ENCODE measurements at regions not wholly inside any gene's neighbourhood (a gene's known extent, or its start where the extent isn't known, plus 50 kb on each side); places are given as distances from the start of the nearest gene placed in this dataset.

DNA sequence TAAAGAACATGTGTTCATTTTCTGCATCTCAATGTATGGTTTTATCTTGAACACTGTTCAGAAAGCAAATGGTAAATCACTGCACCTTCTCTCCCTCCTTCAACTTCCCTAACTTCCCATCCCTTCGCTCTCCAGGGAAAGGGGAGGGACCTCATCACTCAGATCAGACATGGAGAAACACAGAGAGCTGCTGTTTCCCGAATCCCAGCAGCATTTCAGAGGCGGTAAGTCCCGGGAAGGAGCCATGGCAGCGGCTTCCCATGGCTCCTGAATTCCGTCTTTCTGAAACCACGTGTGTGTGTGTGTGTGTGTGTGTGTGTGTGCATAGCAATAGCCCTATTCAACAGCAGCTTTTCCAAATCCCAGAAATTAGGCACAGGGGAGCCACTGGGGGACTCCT lies 125.4 kb upstream of the TMCC3 start:
- H3K79me2 ChIP-seq (ENCODE audit: insufficient read depth, low read length) = no peaks in the 10 kb centered on the region
- no peak overlapping the region for H3K27ac Mint-ChIP-seq
- 83% methylated on average over 1 of the region's 7 CpGs for WGBS (ENCODE audit: insufficient coverage)

DNA sequence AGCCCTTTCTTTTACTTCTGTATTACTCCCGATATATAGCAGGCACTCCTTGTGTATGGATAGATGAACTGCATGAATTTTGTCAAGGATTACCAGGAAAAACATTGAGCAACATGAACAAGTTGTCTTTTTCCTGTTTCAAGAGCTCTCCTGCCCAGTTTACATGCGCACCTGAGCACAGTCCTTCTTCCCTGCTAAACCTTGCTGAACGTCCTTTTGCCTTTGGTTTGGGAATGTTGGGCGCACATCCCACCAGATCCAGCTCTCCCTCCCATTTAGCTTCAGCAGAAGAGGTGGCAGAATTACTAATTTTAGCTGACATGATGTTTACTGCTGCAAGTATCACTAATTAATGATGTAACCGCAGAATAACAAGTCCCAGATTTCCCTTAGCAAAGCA lies 121.4 kb upstream of the TMCC3 start:
- intact Hi-C loops (cut with micrococcal nuclease) = no loop called here
- Mint-ChIP-seq H3K4me3 (no peak overlapping the region), H3K27ac (no peak overlapping the region), H3K4me1 (peaks cover 14% of the 10 kb centered on the region), H3K27me3 (ENCODE audit: low read depth in 3 of 3) (peaks cover 10 to 13% (median 12%) of the 10 kb centered on the region in 3 donors), H3K36me3 (no peaks in the 10 kb centered on the region), H3K9me3 (peaks cover 0 to 4% (median 0%) of the 10 kb centered on the region in 7 donors)
- H3K4me1 ChIP-seq (ENCODE audit: control insufficient read depth in 1 of 2, insufficient read depth in 2 of 2, low read length in 2 of 2) = peaks cover 6 to 11% of the 10 kb centered on the region in 2 donors
- no peaks in the 10 kb centered on the region for H4K20me1 ChIP-seq (ENCODE audit: insufficient read depth, low read length)
- DNase-seq = no peak
- H2AFZ ChIP-seq (ENCODE audit: insufficient read depth, low read depth, low read length, poor library complexity, severe bottlenecking) = no peak overlapping the region
- no peak overlapping the region for H3K9ac ChIP-seq (ENCODE audit: insufficient read depth, low read length, poor library complexity, severe bottlenecking)
- no peak overlapping the region for H3K4me3 ChIP-seq (replicated peaks in 1 of 3; ENCODE audit: low read depth in 2 of 3, low read length in 3 of 3)
- H3K27ac ChIP-seq (ENCODE audit: low read depth in 1 of 2, low read length in 2 of 2) = no peak overlapping the region
- peaks cover 3 to 6% of the 10 kb centered on the region in 2 donors for H3K27me3 ChIP-seq (ENCODE audit: control insufficient read depth in 2 of 2, insufficient read depth in 2 of 2, low read length in 2 of 2)
- H3K36me3 ChIP-seq (replicated peaks in 1 of 2; ENCODE audit: control insufficient read depth in 1 of 2, insufficient read depth in 2 of 2, low read length in 2 of 2) = no peaks in the 10 kb centered on the region
- WGBS (ENCODE audit: insufficient coverage) = 100% methylated on average over 1 of the region's 5 CpGs
- no peaks in the 10 kb centered on the region for H3K9me3 ChIP-seq (replicated peaks in 1 of 2; ENCODE audit: control insufficient read depth in 1 of 2, insufficient read depth in 1 of 2, low read length in 2 of 2)
- no peaks in the 10 kb centered on the region for H3K79me2 ChIP-seq (ENCODE audit: insufficient read depth, low read length)
- H3K4me2 ChIP-seq (replicated peaks; ENCODE audit: extremely low read depth, low read length, poor library complexity, severe bottlenecking) = no peak overlapping the region
- TF ChIP-seq CTCF (IDR thresholded peaks at IDR 0.05) = no peak

More for the DNA sequence above, 125.4 kb upstream of the TMCC3 start:
- H3K4me1 Mint-ChIP-seq = peaks cover 4% of the 10 kb centered on the region
- no peak overlapping the region for H2AFZ ChIP-seq (ENCODE audit: insufficient read depth, low read depth, low read length, poor library complexity, severe bottlenecking)
- no peak overlapping the region for H3K4me2 ChIP-seq (replicated peaks; ENCODE audit: extremely low read depth, low read length, poor library complexity, severe bottlenecking)
- H3K9ac ChIP-seq (ENCODE audit: insufficient read depth, low read length, poor library complexity, severe bottlenecking) = no peak overlapping the region
- H3K27me3 Mint-ChIP-seq (ENCODE audit: low read depth in 3 of 3) = peaks cover 2 to 5% (median 4%) of the 10 kb centered on the region in 3 donors
- no peaks in the 10 kb centered on the region for H3K36me3 Mint-ChIP-seq
- no peaks in the 10 kb centered on the region for H3K4me1 ChIP-seq (ENCODE audit: control insufficient read depth in 1 of 2, insufficient read depth in 2 of 2, low read length in 2 of 2)
- H3K36me3 ChIP-seq (replicated peaks in 1 of 2; ENCODE audit: control insufficient read depth in 1 of 2, insufficient read depth in 2 of 2, low read length in 2 of 2) = no peaks in the 10 kb centered on the region
- no peaks in the 10 kb centered on the region for H4K20me1 ChIP-seq (ENCODE audit: insufficient read depth, low read length)
- H3K27ac ChIP-seq (ENCODE audit: low read depth in 1 of 2, low read length in 2 of 2) = no peak overlapping the region
- TF ChIP-seq CTCF (IDR thresholded peaks at IDR 0.05) = no peak
- intact Hi-C loops (cut with micrococcal nuclease) = no loop called here
- no peaks in the 10 kb centered on the region for H3K9me3 ChIP-seq (replicated peaks in 1 of 2; ENCODE audit: control insufficient read depth in 1 of 2, insufficient read depth in 1 of 2, low read length in 2 of 2)
- peaks cover 0 to 2% of the 10 kb centered on the region in 2 donors for H3K27me3 ChIP-seq (ENCODE audit: control insufficient read depth in 2 of 2, insufficient read depth in 2 of 2, low read length in 2 of 2)
- no peak for DNase-seq
- peaks cover 0 to 4% (median 0%) of the 10 kb centered on the region in 7 donors for H3K9me3 Mint-ChIP-seq
- no peak overlapping the region for H3K4me3 Mint-ChIP-seq
- H3K4me3 ChIP-seq (replicated peaks in 1 of 3; ENCODE audit: low read depth in 2 of 3, low read length in 3 of 3) = no peak overlapping the region

Measured in CD14-positive monocyte (primary cell).